ENCODE measurements at regions not wholly inside any gene's neighbourhood (a gene's known extent, or its start where the extent isn't known, plus 50 kb on each side); places are given as distances from the start of the nearest gene placed in this dataset.

GRCh38 chr1:232470711-232471110 lies 159.2 kb downstream of the SIPA1L2 start:
- Histone ChIP-seq H3K4me3 (ENCODE audit: insufficient read depth, low read depth, low read length) (no peak overlapping the region), H3K18ac (ENCODE audit: low read depth, low read length) (no peak overlapping the region), H2BK15ac (ENCODE audit: low read depth, low read length) (0 out of 3 replicates have a peak overlapping the region, but pooled peaks have one; percentile 28), H3K4me2 (ENCODE audit: low read depth, low read length) (no peak overlapping the region), H3K9me1 (ENCODE audit: insufficient read depth, low read length) (peaks cover 8% of the 10 kb centered on the region; the same call in 1 of the 2 replicates), H2AK5ac (ENCODE audit: low read depth, low read length) (no peak overlapping the region), H2BK120ac (ENCODE audit: low read depth, low read length) (no peak overlapping the region), H3K23ac (ENCODE audit: low read depth, low read length) (no peak overlapping the region), H4K20me1 (ENCODE audit: insufficient read depth, low read length) (peaks cover 7% of the 10 kb centered on the region; the same call in 1 of the 2 replicates), H3K4ac (ENCODE audit: low read depth, low read length) (no peak overlapping the region), H3K9me3 (ENCODE audit: control insufficient read depth, insufficient read depth, low read length) (no peaks in the 10 kb centered on the region), H3K27me3 (ENCODE audit: control insufficient read depth, insufficient read depth, low read length) (no peaks in the 10 kb centered on the region), H3K36me3 (ENCODE audit: control insufficient read depth, insufficient read depth, low read length) (peaks cover 2% of the 10 kb centered on the region; the same call in 1 of the 2 replicates), H3K27ac (ENCODE audit: insufficient read depth, low read length) (no peak overlapping the region), H3K14ac (replicated peaks; ENCODE audit: low read depth, low read length) (no peak overlapping the region), H2AFZ (replicated peaks; ENCODE audit: low read length, poor library complexity) (no peak overlapping the region), H3K79me1 (ENCODE audit: low read depth in 1 of 2, low read length in 2 of 2) (0 out of 4 replicates have a peak, but pooled peaks cover 0 to 4% of the 10 kb centered on the region in 2 experiments), H3K56ac (ENCODE audit: extremely low read depth, insufficient read depth, low read length) (no peak overlapping the region), H4K5ac (ENCODE audit: low read depth, low read length) (no peak overlapping the region), H2BK5ac (ENCODE audit: low read depth, low read length, poor library complexity, severe bottlenecking) (no peak overlapping the region), H4K91ac (ENCODE audit: insufficient read depth, low read depth, low read length) (no peak overlapping the region), H3K9ac (ENCODE audit: low read depth, low read length) (no peak overlapping the region), H4K8ac (ENCODE audit: low read depth in 2 of 2, low read length in 2 of 2) (no peak overlapping the region), H3K4me1 (ENCODE audit: control insufficient read depth, insufficient read depth, low read length) (peaks cover 10% of the 10 kb centered on the region), H2AK9ac (replicated peaks; ENCODE audit: low read depth, low read length, poor library complexity) (no peak overlapping the region), H2BK20ac (ENCODE audit: low read depth, low read length) (no peak overlapping the region)
- ChIA-PET CTCF (no interaction called here), POLR2A (ENCODE audit: unreplicated experiment) (no interaction called here)
- TF ChIP-seq CEBPB (IDR thresholded peaks at IDR 0.05; ENCODE audit: low read depth, low read length) (no peak), RAD21 (IDR thresholded peaks at IDR 0.05; ENCODE audit: low read length) (no peak), POLR2A (IDR thresholded peaks at IDR 0.05; ENCODE audit: low read depth, low read length) (no peak), ELK1 (IDR thresholded peaks at IDR 0.05; ENCODE audit: borderline replicate concordance, low read depth, low read length) (no peak), CHD1 (IDR thresholded peaks at IDR 0.05; ENCODE audit: low read depth, low read length) (no peak), MAZ (IDR thresholded peaks at IDR 0.05; ENCODE audit: borderline replicate concordance, low read depth, low read length) (no peak), SMC3 (IDR thresholded peaks at IDR 0.05; ENCODE audit: low read depth, low read length) (no peak), FOS (IDR thresholded peaks at IDR 0.05; ENCODE audit: low read depth, low read length) (no peak), RFX5 (IDR thresholded peaks at IDR 0.05; ENCODE audit: low read depth, low read length) (no peak)
- no peak for DNase-seq
- no CpG with 5 or more reads among the region's 1 CpG for WGBS, 2 experiments (ENCODE audit: extremely low coverage in 2 of 2, insufficient read length in 1 of 2)
- intact Hi-C loops (cut with micrococcal nuclease) (loop anchor here (5.0 to 10.0 kb wide), 3 partner anchors 82 to 484 kb away; partner anchors contain the start of gene NTPCR), in situ Hi-C loops (cut with MboI; ENCODE audit: low sequenced_read_pairs) (no loop called here), dilution Hi-C loops (cut with HindIII; ENCODE audit: low sequenced_read_pairs, unreplicated experiment) (no loop called here)
- ATAC-seq (ENCODE audit: low read depth) = no peak
- BruUV-seq (replicated peaks) = no TSS peak

Measured in IMR-90 (cell line).